HG03457 (cell line): ENCODE measurements at regions not wholly inside any gene's neighbourhood (a gene's known extent, or its start where the extent isn't known, plus 50 kb on each side); places are given as distances from the start of the nearest gene placed in this dataset.

ENCODE experiments used
- ATAC-seq: cut with Tn5 transposase; IDR thresholded peaks from one replicate; pipeline ENCODE4 v1.9.1; 2021; ENCODE audit warnings: moderate number of reproducible peaks; ENCODE audit not compliant: unreplicated experiment

DNA sequence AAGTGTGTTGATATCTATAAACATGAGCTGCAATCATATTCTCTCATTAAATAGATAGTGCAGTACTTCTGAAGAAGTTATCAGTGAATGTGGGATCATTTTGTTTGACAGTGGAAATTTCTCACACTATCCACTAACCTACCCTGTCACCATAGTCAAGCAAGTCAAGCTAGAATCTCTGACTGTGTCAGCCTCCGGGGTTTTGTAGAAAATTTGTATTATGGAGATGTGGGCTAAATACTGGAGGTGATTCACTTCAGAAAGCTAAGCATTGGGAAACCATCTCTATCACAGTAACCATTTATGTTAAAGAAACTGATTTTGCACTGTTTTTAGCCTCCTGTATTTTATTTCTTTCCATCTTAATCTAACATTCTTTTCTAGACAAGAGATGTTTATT is 126.6 kb upstream of the CREB1 start:
- ATAC-seq: no peak

DNA sequence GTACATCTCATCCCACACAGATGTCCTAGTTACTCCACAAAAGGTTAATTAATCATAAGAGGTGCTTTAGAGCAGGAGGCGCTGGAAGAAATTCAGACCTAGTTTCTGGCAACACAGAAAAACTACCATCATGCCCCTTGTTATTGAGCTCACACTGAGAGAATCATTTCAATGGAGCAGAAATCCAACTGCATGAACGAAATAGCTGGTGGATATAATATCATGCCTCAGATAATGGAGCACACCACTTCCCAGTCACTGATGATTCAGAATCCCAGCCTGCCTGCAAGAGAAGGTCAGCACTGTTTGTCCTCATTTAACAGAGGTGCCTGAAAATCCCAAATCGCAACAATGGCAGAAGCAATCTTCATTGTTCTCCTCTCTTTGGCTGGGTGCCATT is 125.8 kb upstream of the CREB1 start:
- no peak for ATAC-seq

DNA sequence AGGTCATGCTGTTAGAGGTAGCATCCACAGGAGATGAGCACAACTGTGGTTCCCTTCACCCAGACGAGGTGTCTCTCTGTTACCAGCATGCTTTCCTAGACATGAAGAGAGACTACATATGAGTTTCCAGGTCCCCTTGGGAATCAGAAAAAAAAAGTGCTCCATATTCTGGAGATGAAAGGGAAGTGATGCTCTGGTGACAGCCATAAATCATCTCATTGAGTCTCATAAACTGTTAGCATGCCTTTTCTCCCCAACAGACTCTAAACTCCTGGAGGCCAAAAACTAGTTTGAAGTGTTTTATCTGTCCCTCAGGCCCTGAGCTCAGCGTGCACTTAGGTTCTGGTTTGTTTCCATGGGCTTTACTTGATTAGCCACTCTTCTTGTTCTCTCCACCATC is 124.6 kb upstream of the CREB1 start:
- no peak for ATAC-seq

DNA sequence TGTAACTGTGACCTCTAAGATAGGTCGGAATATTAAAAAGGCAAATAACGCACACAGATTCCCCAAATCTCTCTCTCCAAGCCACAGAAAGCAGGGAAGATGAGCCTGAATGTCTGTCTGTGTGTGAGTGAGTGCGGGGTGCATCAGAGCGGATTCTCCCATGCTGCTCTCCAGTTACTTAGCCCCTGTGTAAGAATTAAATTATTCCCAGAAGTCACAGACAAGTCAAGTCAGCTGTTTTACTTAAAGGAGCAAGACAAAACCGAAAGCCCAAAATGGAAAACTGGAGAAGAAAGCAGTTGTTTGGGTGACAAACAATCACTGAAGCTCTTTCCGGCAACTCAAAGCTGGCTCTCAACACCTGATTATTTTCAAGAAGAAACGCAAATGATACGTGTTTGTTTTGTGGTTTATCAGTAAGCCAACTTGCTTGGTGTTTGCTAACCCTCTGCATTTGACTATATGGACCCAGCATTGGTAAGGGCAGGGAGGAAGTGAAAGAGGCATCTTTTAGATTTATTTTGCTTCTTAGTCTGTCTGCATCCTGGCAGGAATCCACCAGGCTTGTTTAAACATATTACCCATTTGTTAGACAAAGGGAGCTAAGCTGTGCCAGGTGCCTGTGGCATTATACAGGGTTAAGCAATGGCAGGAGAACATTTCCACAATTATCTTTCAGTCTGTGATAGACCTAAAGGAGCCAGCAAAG is 121.5 kb upstream of the CREB1 start:
- no peak for ATAC-seq

DNA sequence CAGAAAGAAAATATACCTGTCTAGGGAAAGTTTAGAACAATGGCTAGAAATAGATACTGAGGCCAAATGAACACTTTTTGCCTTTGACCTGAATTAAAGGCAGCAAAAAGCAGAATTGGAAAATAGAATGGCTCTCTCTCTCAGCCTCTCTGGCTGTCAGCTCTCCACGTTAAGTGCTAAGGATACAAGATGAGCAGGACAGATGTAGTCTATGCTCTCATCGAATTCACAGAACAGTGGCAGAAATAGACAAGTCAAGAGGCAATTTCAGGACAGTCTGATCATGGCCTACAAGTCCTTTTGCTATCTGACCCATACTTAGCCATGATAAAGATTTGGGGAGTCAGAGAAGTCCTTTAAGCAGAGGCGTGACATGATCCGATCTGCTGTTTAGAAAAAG is 120.2 kb upstream of the CREB1 start:
- ATAC-seq: no peak

DNA sequence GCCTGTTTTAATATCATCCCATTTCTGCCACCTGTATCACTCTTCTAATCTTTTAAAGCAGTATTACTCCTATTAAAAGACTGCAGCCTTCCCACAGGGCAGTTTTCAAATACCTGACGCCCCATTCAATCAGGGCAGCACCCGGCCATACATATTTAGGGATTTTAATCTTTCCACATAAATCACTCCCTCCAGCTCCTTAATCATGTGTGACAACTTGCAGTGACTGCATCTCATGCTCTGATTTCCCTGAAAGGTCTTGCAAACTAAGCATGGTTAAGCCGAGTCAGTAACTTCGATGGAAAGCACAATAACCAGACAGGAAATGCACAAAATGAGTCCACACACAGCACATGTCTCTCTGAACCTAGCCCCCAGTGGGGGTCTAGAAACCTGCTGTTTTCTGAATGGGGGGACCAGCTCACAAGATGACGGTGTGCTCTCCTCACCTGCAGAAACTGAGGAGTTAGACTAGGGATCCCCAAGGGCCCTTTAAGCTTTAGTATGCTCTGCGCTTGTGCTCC is 116.9 kb upstream of the CREB1 start:
- no peak for ATAC-seq

DNA sequence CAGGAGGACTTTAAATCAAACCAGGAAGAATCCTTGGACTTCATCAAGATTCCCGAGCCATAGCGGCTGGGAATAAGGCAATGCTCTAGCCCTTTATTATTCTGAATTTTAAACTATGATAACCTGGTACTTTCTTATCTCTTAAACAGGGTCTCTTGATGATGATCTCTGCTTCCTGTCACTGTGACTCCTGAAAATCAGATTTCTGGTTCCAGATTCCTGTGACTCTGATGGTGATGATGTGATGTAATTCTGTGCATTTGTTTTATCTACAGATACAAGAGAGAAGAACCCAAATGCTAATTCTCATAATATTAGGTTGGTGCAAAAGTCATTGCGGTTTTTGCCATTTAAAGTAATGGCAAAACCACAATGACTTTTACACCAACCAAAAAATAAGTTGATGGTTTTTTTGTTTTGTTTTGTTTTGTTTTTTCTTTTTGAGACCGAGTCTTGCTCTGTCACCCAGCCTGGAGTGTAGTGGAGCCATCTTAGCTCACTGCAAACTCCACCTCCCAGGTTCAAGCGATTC is 116.3 kb upstream of the CREB1 start:
- ATAC-seq: no peak

DNA sequence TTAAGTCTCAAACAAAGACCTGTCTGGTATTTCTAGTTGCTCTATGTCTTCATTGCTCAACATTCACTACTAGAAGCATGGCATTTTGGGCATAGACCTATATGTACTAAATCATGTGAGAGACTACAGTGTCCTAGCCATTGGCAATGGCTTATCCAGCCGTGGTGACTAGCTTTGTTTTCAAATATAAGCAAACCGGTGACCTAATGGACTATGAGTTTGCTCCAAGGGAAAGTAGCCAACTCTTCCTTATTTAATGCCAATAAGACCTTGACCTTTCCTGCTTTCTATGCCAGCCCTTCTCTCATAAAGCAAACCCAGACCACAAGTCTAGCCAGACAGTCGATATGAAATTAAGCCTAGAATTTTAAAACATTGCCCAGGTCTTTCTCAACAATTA is 113.7 kb upstream of the CREB1 start:
- ATAC-seq: no peak

DNA sequence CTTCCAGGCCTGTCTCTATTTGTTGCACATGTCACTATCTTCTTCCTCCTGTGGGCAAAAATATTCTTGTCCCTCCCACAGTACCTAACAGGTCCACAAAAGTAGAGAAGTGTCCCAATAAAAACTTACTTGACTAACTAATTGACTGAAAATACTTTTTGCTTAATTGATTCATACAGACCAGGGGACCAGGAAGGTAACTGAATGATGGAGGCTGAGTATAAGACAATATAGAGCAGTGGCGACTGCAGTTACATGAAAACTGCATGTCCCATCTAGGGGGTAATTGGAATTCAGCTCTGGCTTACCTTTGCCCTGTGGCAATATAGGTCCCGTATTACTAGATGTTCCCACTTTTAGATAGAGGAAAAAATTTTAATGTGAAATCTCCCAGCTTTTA is 112.9 kb upstream of the CREB1 start:
- no peak for ATAC-seq

DNA sequence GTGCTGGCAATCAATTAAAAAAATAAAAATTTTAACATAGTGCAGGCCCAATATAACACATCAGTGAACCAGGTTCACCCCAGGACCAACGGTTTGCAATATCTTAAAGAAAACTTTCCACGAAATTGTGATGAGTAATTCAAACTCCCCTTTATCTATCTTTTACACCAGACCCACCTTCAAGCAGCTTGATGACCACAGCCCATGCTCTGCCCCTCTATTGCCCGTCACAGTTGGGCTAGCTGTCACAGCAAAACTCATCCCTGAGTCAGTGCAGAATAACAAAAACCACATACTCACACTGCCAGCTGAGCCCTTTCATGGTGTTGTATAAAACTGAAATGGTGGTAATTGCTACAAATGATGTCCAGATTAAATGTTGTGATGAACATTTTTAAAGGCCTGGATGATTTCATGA is 112.5 kb upstream of the CREB1 start:
- no peak for ATAC-seq

DNA sequence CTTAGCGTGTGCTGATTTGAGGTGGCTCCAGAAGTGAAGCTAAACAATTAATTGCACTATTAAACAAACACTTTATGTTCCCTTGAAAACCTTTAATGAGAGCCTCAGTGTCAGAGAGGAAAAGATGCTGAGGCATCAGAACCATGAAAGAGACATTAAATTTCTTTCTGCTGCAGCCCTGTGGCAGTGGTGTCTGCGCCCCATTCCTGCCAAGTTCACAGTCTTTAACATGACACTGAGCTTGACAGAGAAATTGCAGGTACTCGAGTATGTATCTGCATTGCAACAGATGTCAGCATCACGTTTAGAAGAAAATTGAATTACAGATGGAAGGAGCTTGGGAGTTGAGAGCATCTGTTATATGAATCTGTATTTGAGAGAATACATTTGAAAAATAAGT is 111.3 kb upstream of the CREB1 start:
- no peak for ATAC-seq

DNA sequence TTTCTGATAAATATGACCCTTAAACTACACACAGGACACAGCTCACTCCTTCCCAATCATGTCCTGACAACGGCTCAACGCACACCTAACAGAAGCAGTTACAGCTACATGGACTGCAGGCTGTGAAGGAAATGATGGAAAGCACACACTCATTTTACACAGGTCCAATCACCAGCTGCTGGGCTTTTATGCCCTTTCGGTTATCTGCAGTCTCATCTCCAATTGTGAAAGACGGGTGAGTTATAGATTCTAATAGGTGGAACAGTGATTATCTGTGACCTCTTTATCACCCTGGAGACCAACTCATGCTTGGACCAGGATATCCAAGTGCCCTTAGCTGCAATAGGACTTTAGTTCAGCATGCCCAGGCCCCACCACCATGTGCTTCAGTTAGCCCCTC is 110.4 kb upstream of the CREB1 start:
- ATAC-seq: no peak

DNA sequence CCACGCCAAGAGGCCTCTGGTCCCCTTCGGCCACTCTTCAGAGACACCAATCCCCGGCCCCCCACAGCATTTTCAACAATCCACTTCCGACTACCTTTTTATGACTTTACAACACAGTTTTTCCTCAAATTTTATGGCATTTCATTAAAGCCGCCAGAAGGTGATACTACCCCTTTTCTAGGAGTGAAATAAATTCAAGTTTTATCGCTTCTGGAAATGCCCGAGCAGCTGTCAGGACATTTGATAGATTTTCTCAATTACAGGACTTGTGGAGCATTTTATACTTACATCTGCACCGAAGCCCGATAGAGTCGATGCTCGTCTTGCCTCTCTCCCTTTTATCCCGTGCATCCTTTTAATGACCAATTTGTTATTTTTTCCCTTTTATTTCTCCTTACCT is 108.1 kb upstream of the CREB1 start:
- no peak for ATAC-seq

DNA sequence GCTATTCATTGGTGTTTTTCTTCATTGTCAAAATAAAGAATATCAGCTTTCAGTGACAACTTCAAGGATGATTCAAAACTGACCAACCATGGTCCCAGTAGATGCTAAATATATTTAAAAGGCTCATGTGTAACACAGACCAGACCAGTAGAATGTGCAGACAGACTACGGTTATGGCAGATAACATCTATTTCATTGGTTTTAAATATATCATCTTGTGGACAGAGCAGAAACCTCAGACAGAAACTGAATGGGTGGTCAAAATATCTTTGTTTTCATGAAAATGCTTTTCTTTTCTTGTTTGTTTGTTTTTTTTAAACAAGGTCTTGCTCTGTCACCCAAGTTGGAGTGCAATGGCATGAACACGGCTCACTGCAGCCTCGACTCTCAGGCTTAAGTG is 107.4 kb upstream of the CREB1 start:
- ATAC-seq: no peak

DNA sequence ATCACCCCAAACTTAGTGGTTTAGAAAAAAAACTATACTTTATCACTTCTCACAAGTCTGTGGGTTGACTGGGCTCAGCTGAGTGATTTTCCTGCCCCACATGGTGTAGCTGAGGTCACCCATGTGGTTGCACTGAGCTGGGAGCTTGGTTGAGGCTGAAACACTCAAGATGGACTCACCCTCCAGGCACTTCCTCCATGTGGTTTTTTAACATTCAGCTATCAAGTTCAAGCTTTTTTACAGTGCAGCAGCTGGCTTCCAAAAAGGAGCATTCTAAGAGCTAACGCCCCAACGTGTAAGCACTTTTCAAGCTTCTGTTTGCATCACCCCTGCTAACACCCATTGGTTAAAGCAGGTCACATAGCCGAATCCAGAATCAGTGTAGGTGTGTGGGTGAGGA is 105.9 kb upstream of the CREB1 start:
- peak; percentile 94 for ATAC-seq

DNA sequence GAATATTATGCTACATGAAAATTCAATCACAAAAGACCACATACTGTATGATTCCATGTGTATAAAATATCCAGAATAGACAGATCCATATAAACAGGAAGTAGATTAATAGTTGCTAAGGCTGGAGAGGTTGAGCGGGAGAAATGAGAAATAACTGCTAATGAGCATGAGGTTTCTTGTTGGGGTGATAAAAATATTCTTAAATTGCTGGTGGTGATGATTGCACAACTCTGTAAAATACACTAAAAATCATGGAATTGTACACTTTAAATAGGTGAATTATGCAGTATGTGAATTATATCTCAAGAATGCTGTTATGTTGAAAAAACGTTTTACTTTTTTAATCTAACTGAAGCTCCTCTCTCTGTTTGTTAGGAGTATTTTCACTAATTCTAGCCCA is 101.8 kb upstream of the CREB1 start:
- no peak for ATAC-seq

DNA sequence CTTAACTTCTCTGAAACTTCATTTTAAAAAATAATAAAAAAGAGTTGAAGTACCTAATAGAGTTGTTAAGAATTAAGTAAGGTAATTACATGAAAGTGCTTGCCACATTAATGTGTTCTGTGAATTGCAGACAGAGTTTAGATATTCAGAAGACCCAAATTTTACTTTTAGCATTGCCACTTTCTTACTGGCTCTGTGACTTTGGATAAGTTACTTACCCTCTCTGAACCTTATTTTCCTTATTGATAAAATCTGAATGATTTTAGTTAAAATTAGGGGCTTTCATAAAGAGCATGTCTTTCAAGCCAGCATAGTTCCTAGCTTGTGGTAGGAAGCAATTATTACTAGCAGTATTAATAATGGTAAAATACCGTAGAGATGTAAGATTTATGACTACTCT is 101.2 kb upstream of the CREB1 start:
- no peak for ATAC-seq

DNA sequence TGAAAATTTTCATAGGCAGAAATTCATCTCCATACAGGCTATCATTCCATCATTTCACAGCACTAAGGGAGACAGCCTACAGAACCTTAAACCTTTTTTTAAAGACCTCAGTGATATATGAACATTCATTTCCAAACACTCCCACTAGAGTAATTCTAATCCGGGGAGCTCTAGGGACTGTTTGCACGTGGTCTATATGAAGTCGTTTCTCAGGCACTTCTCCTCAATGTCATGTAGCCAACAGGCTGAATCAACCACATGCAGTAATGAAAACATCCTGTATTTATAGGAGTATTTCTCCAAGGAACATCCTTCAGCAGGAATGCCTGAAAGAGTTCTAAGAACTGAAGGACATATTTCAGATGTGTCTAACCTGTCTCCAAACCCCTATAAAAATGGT is 97.3 kb upstream of the CREB1 start:
- ATAC-seq: no peak

DNA sequence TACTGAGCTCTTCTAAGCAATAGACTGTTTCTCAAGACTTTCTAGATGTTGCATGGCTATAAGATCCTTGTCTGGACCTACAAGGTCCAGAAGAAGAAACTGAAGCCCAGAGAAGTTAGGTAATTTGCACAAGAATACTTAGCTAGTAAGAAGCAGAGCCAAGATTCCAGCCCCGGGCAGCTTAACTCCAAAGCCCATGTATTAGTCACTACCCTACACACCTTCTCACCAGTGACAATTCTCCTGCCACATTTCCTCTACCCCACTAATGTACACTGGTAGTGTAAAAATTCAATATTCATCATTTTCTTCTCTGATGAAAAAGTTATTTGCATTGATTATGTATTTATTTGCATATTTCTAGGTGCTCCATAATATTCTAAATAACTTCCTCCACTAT is 95.5 kb upstream of the CREB1 start:
- no peak for ATAC-seq

DNA sequence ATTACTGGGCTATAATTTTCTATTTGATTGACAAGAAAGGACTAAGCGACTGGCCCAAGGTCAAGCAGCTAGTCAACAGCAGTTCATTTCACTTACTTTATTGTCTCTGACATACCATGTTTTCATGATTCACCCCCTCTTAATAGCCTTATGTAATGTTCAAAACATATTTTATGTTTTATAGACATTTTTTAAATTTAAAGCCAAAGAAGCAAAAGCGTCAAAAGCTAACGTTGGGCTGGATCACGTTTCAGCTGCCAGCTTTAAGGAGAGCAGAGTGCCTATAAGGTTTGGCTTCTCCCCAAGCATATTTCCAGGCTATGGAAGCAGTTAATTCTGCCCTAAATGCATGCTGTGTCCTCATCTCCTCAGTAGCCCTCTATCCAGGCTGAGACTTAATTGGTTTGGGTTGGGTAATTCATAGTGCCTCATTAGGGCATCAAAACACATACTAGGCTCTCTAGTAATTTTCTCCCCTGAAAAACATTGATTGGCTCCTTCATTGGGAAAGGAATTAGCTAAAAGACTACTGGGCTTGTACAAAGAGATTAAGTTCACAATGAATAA is 94.8 kb upstream of the CREB1 start:
- ATAC-seq: no peak

DNA sequence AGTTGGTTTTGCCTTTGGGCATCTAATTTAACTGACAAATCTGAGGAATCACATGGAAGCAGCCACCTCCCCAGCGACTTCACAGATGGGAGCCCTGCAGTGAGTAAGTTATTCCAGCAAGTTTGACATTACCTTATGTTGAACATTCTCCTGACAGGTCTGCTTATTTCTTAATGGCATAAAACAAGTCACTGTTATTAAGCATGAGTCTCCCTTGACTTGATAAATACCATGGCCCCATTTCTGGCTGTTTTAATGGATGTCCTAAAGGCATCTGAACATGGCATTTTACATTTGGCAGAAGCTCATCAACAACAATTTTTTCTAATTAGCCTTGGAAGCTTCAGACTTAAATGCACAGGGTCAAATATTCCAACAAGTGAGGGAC is 92.6 kb upstream of the CREB1 start:
- no peak for ATAC-seq

DNA sequence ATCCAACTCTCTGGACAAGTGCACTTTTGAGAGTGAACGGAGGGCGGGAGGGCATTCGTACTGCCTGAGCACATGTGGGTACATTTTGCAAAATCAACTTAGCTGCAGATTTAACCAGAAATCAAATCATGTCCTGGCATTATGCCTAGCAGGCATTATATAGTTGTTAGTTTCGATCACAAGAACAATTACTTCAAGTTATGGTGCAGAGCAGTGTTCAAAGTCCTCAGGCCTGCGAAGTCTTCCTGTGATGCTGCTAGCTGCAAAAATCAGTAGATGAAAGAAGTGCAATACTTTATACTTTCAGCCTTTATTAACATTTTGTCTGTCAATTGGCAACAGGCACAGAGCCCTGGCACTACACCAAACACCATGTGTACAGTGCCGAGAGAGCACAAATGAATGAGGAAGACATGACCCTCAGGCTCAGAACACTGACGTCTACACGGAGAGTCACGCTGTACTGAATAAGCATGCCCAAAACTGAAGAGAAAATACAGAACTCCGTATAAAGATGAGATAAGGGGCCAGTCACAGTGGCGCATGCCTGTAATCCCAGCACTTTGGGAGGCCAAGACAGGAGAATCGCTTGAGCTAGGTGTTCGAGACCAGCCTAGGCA is 92.1 kb upstream of the CREB1 start:
- ATAC-seq: no peak
